ENCODE measurements at regions not wholly inside any gene's neighbourhood (a gene's known extent, or its start where the extent isn't known, plus 50 kb on each side); places are given as distances from the start of the nearest gene placed in this dataset.
A peak's percentile ranks its signal among the peaks of the same experiment; 100 is the strongest.

DNA sequence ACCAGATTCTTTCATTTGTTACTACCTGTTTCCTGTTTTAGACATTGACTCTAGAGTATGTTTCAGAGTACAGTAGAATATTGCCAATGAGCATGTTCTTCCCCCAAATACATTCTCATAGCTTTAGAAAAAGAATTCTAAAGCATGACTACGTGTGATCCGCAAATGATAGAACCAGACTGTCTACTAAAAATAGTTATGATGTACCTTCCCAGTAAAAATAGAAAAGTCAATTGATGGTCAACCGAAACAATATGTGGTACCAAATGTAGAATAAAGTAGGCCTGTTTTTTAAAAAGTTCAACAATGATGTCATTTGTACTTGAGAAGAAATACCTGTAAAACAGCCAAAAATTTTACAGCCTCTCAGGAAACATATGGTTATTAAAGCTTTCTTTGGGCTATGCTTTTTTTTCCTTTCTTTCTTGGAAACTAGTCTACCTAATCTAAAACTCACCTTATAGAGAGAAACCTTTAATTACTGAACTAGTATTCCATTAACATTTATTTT lies 130.1 kb upstream of the MTHFD1L start:
- Histone ChIP-seq H3K36me3 (no peaks in the 10 kb centered on the region), H3K9me3 (no peaks in the 10 kb centered on the region), H3K27ac (no peak overlapping the region), H3K4me3 (replicated peaks in 1 of 3) (no peak overlapping the region), H3K27me3 (no peaks in the 10 kb centered on the region), H3K4me1 (peaks cover 5 to 8% of the 10 kb centered on the region in 2 donors)
- no peak for DNase-seq
- intact Hi-C loops (cut with DNase I) = no loop called here
- TF ChIP-seq POLR2A (IDR thresholded peaks at IDR 0.05) = no peak
- TF ChIP-seq, protein P1, sequence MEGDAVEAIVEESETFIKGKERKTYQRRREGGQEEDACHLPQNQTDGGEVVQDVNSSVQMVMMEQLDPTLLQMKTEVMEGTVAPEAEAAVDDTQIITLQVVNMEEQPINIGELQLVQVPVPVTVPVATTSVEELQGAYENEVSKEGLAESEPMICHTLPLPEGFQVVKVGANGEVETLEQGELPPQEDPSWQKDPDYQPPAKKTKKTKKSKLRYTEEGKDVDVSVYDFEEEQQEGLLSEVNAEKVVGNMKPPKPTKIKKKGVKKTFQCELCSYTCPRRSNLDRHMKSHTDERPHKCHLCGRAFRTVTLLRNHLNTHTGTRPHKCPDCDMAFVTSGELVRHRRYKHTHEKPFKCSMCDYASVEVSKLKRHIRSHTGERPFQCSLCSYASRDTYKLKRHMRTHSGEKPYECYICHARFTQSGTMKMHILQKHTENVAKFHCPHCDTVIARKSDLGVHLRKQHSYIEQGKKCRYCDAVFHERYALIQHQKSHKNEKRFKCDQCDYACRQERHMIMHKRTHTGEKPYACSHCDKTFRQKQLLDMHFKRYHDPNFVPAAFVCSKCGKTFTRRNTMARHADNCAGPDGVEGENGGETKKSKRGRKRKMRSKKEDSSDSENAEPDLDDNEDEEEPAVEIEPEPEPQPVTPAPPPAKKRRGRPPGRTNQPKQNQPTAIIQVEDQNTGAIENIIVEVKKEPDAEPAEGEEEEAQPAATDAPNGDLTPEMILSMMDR (IDR thresholded peaks at IDR 0.05) = no peak
- 79 to 92% methylated on average over 3 of the region's 3 CpGs for WGBS, 2 donors

- TF ChIP-seq, protein P1 (IDR thresholded peaks at IDR 0.05) = no peak
- TF ChIP-seq POLR2A (IDR thresholded peaks at IDR 0.05) = no peak
- intact Hi-C loops (cut with DNase I) = no loop called here
- Histone ChIP-seq H3K27me3 (no peaks in the 10 kb centered on the region), H3K9me3 (no peaks in the 10 kb centered on the region), H3K4me1 (no peaks in the 10 kb centered on the region), H3K27ac (no peak overlapping the region), H3K4me3 (replicated peaks in 1 of 3) (no peak overlapping the region), H3K36me3 (no peaks in the 10 kb centered on the region)
- WGBS, 2 donors = 92 to 93% methylated on average over 6 of the region's 6 CpGs
- DNase-seq = no peak
These were observed 127.3 kb upstream of the MTHFD1L start for GRCh38 chr6:150738092-150738629.

- H3K9me3 ChIP-seq = no peaks in the 10 kb centered on the region
- H3K27ac ChIP-seq = no peak overlapping the region
- H3K4me1 ChIP-seq = no peaks in the 10 kb centered on the region
- no peaks in the 10 kb centered on the region for H3K27me3 ChIP-seq
- intact Hi-C loops (cut with DNase I) = no loop called here
- 92 to 97% methylated on average over 2 of the region's 2 CpGs for WGBS, 2 donors
- TF ChIP-seq, protein P1 (IDR thresholded peaks at IDR 0.05) = no peak
- TF ChIP-seq POLR2A (IDR thresholded peaks at IDR 0.05) = no peak
- H3K4me3 ChIP-seq (replicated peaks in 1 of 3) = no peak overlapping the region
- no peaks in the 10 kb centered on the region for H3K36me3 ChIP-seq
- no peak for DNase-seq
These were observed 125.7 kb upstream of the MTHFD1L start for GRCh38 chr6:150739711-150740349.

- TF ChIP-seq, protein P1 (IDR thresholded peaks at IDR 0.05) = no peak
- TF ChIP-seq POLR2A (IDR thresholded peaks at IDR 0.05) = no peak
- H3K27ac ChIP-seq = no peak overlapping the region
- no peaks in the 10 kb centered on the region for H3K9me3 ChIP-seq
- H3K4me1 ChIP-seq = no peaks in the 10 kb centered on the region
- no peak overlapping the region for H3K4me3 ChIP-seq (replicated peaks in 1 of 3)
- WGBS, 2 donors = 77 to 81% methylated on average over 8 of the region's 8 CpGs
- intact Hi-C loops (cut with DNase I) = no loop called here
- no peaks in the 10 kb centered on the region for H3K27me3 ChIP-seq
- DNase-seq = no peak
- H3K36me3 ChIP-seq = no peaks in the 10 kb centered on the region
These were observed 125.0 kb upstream of the MTHFD1L start for GRCh38 chr6:150740453-150740852.

GRCh38 chr6:150741633-150742200 lies 123.8 kb upstream of the MTHFD1L start:
- Histone ChIP-seq H3K36me3 (no peaks in the 10 kb centered on the region), H3K9me3 (no peaks in the 10 kb centered on the region), H3K4me3 (replicated peaks in 1 of 3) (no peak overlapping the region), H3K4me1 (no peaks in the 10 kb centered on the region), H3K27ac (no peak overlapping the region), H3K27me3 (no peaks in the 10 kb centered on the region)
- TF ChIP-seq, protein P1 (IDR thresholded peaks at IDR 0.05) = peak in 4 of 6 experiments; percentile 27 to 49 (median 48)
- TF ChIP-seq POLR2A (IDR thresholded peaks at IDR 0.05) = no peak
- intact Hi-C loops (cut with DNase I) = no loop called here
- 47 to 66% methylated on average over 6 of the region's 6 CpGs for WGBS, 2 donors
- peak; percentile 26 to 44 for DNase-seq
